CD4-positive, CD25-positive, alpha-beta regulatory T cell (primary cell): ENCODE measurements at regions not wholly inside any gene's neighbourhood (a gene's known extent, or its start where the extent isn't known, plus 50 kb on each side); places are given as distances from the start of the nearest gene placed in this dataset.

Source experiments
- ATAC-seq, 2 donors: fragments of 150-1000 bp; cut with Tn5 transposase; one replicate each; pipeline ENCODE4 v1.10.0; 2021; ENCODE audit warnings: low read depth in 2 of 2, moderate number of reproducible peaks in 2 of 2, moderate library complexity in 1 of 2
- DNase-seq, 3 donors: peaks; one replicate each; pipeline versions ENCODE4 v3.0.0 to v3.0.0-alpha.2; 2012 to 2022; ENCODE audit warnings: mixed read lengths in 1 of 3
- H3K27ac ChIP-seq: one replicate; pipeline ENCODE4 v1.7.0; 2013; ENCODE audit warnings: mild to moderate bottlenecking, low read length; ENCODE audit not compliant: insufficient read depth, poor library complexity, severe bottlenecking
- H3K27me3 ChIP-seq: one replicate; pipeline ENCODE4 v1.7.0; 2013; ENCODE audit warnings: low read length; ENCODE audit not compliant: control insufficient read depth, insufficient read depth
- H3K36me3 ChIP-seq: one replicate; pipeline ENCODE4 v1.7.0; 2013; ENCODE audit warnings: mild to moderate bottlenecking, low read length, moderate library complexity; ENCODE audit not compliant: control insufficient read depth, insufficient read depth
- H3K4me1 ChIP-seq: 2 replicates; pipeline ENCODE4 v1.7.0; 2013; ENCODE audit warnings: mild to moderate bottlenecking, low read length; ENCODE audit not compliant: insufficient read depth, control insufficient read depth, poor library complexity, severe bottlenecking
- H3K4me3 ChIP-seq: one replicate; pipeline ENCODE4 v1.7.0; 2013; ENCODE audit warnings: low read depth, mild to moderate bottlenecking, low read length, moderate library complexity
- H3K9me3 ChIP-seq, 2 experiments: 1 replicate in 1 of 2; 2 replicates in 1 of 2; pipeline ENCODE4 v1.7.0; 2013; ENCODE audit warnings: low read length in 2 of 2, mild to moderate bottlenecking in 1 of 2, moderate library complexity in 1 of 2; ENCODE audit not compliant: control insufficient read depth in 2 of 2
- H3K27ac Mint-ChIP-seq, 3 donors: one replicate each; pipeline ENCODE4 v1.8.0; 2020 to 2022; ENCODE audit warnings: mild to moderate bottlenecking in 3 of 3, mixed read lengths in 3 of 3, moderate library complexity in 2 of 3
- H3K27me3 Mint-ChIP-seq: one replicate; pipeline ENCODE4 v1.8.0; 2022; ENCODE audit warnings: mild to moderate bottlenecking, mixed read lengths
- H3K36me3 Mint-ChIP-seq: one replicate; pipeline ENCODE4 v1.8.0; 2020; ENCODE audit warnings: mixed read lengths
- H3K4me1 Mint-ChIP-seq, 4 donors: one replicate each; pipeline ENCODE4 v1.8.0; 2020 to 2022; ENCODE audit warnings: mixed read lengths in 4 of 4, mild to moderate bottlenecking in 1 of 4
- H3K4me3 Mint-ChIP-seq, 4 donors: one replicate each; pipeline ENCODE4 v1.8.0; 2020 to 2022; ENCODE audit warnings: mild to moderate bottlenecking in 4 of 4, mixed read lengths in 4 of 4, moderate library complexity in 3 of 4
- H3K9me3 Mint-ChIP-seq, 7 donors: one replicate each; pipeline ENCODE4 v1.8.0; 2020 to 2022; ENCODE audit warnings: mixed read lengths in 7 of 7, mild to moderate bottlenecking in 3 of 7, moderate library complexity in 2 of 7

GRCh38 chr10:78450239-78450638, 416.6 kb downstream of the RPS24 start:
- ATAC-seq (no peak), DNase-seq (no peak)
- Histone ChIP-seq H3K27me3 (no peaks in the 10 kb centered on the region), H3K36me3 (no peaks in the 10 kb centered on the region), H3K27ac (no peak overlapping the region), H3K4me3 (no peak overlapping the region), H3K9me3 (no peaks in the 10 kb centered on the region), H3K4me1 (no peaks in the 10 kb centered on the region)
- Mint-ChIP-seq H3K36me3 (no peaks in the 10 kb centered on the region), H3K4me1 (no peaks in the 10 kb centered on the region), H3K27me3 (no peaks in the 10 kb centered on the region), H3K4me3 (no peak overlapping the region), H3K27ac (no peak overlapping the region), H3K9me3 (peaks cover 0 to 5% (median 0%) of the 10 kb centered on the region in 7 donors)

- Mint-ChIP-seq H3K4me1 (no peaks in the 10 kb centered on the region), H3K36me3 (no peaks in the 10 kb centered on the region), H3K4me3 (no peak overlapping the region), H3K27ac (no peak overlapping the region), H3K27me3 (no peaks in the 10 kb centered on the region), H3K9me3 (peaks cover 0 to 5% (median 0%) of the 10 kb centered on the region in 7 donors)
- no peak for DNase-seq
- Histone ChIP-seq H3K27me3 (no peaks in the 10 kb centered on the region), H3K4me3 (no peak overlapping the region), H3K36me3 (no peaks in the 10 kb centered on the region), H3K27ac (no peak overlapping the region), H3K4me1 (no peaks in the 10 kb centered on the region), H3K9me3 (no peaks in the 10 kb centered on the region)
- ATAC-seq = no peak
These were observed 417.3 kb downstream of the RPS24 start for GRCh38 chr10:78450807-78451485.

GRCh38 chr10:78451592-78451991, 417.9 kb downstream of the RPS24 start:
- no peak for ATAC-seq

GRCh38 chr10:78454123-78454645, 420.5 kb downstream of the RPS24 start:
- ATAC-seq = no peak
- H3K4me3 ChIP-seq = no peak overlapping the region
- Mint-ChIP-seq H3K27me3 (no peaks in the 10 kb centered on the region), H3K36me3 (no peaks in the 10 kb centered on the region), H3K27ac (no peak overlapping the region), H3K4me1 (no peaks in the 10 kb centered on the region), H3K4me3 (no peak overlapping the region), H3K9me3 (peaks cover 0 to 3% (median 0%) of the 10 kb centered on the region in 7 donors)
- no peaks in the 10 kb centered on the region for H3K9me3 ChIP-seq
- H3K27ac ChIP-seq = no peak overlapping the region
- H3K36me3 ChIP-seq = no peaks in the 10 kb centered on the region
- no peak for DNase-seq
- H3K4me1 ChIP-seq = no peaks in the 10 kb centered on the region
- H3K27me3 ChIP-seq = no peaks in the 10 kb centered on the region

More at GRCh38 chr10:78451592-78451991, 417.9 kb downstream of the RPS24 start:
- H3K9me3 Mint-ChIP-seq = peaks cover 0 to 5% (median 0%) of the 10 kb centered on the region in 7 donors
- Histone ChIP-seq H3K27me3 (no peaks in the 10 kb centered on the region), H3K9me3 (no peaks in the 10 kb centered on the region), H3K4me1 (no peaks in the 10 kb centered on the region), H3K36me3 (no peaks in the 10 kb centered on the region), H3K4me3 (no peak overlapping the region), H3K27ac (no peak overlapping the region)
- no peak for DNase-seq
- H3K27ac Mint-ChIP-seq = no peak overlapping the region
- no peaks in the 10 kb centered on the region for H3K27me3 Mint-ChIP-seq
- no peaks in the 10 kb centered on the region for H3K4me1 Mint-ChIP-seq
- no peaks in the 10 kb centered on the region for H3K36me3 Mint-ChIP-seq
- H3K4me3 Mint-ChIP-seq = peak overlapping the region in 1 of 4 donors; percentile 52

GRCh38 chr10:78455236-78455635, 421.6 kb downstream of the RPS24 start:
- no peaks in the 10 kb centered on the region for H3K36me3 Mint-ChIP-seq
- Histone ChIP-seq H3K27ac (no peak overlapping the region), H3K9me3 (no peaks in the 10 kb centered on the region), H3K4me3 (no peak overlapping the region), H3K36me3 (no peaks in the 10 kb centered on the region), H3K4me1 (no peaks in the 10 kb centered on the region), H3K27me3 (no peaks in the 10 kb centered on the region)
- H3K9me3 Mint-ChIP-seq = peaks cover 0 to 3% (median 0%) of the 10 kb centered on the region in 7 donors
- H3K27ac Mint-ChIP-seq = no peak overlapping the region
- no peak overlapping the region for H3K4me3 Mint-ChIP-seq
- no peaks in the 10 kb centered on the region for H3K27me3 Mint-ChIP-seq
- DNase-seq = no peak
- ATAC-seq = no peak
- H3K4me1 Mint-ChIP-seq = no peaks in the 10 kb centered on the region

- DNase-seq (no peak), ATAC-seq (no peak)
- H3K27ac Mint-ChIP-seq = no peak overlapping the region
- H3K4me3 Mint-ChIP-seq = no peak overlapping the region
- Histone ChIP-seq H3K4me1 (no peaks in the 10 kb centered on the region), H3K27me3 (no peaks in the 10 kb centered on the region), H3K36me3 (no peaks in the 10 kb centered on the region), H3K9me3 (no peaks in the 10 kb centered on the region), H3K4me3 (no peak overlapping the region), H3K27ac (no peak overlapping the region)
- H3K27me3 Mint-ChIP-seq = no peaks in the 10 kb centered on the region
- no peaks in the 10 kb centered on the region for H3K36me3 Mint-ChIP-seq
- H3K9me3 Mint-ChIP-seq = peaks cover 0 to 3% (median 0%) of the 10 kb centered on the region in 7 donors
- H3K4me1 Mint-ChIP-seq = no peaks in the 10 kb centered on the region
These were observed 422.1 kb downstream of the RPS24 start for GRCh38 chr10:78455811-78456210.

- ATAC-seq = no peak
- H3K27me3 ChIP-seq = no peaks in the 10 kb centered on the region
- H3K4me3 ChIP-seq = no peak overlapping the region
- peaks cover 0 to 3% (median 0%) of the 10 kb centered on the region in 7 donors for H3K9me3 Mint-ChIP-seq
- H3K4me1 Mint-ChIP-seq = no peaks in the 10 kb centered on the region
- no peaks in the 10 kb centered on the region for H3K4me1 ChIP-seq
- H3K9me3 ChIP-seq = no peaks in the 10 kb centered on the region
- no peaks in the 10 kb centered on the region for H3K36me3 ChIP-seq
- H3K27ac Mint-ChIP-seq = no peak overlapping the region
- H3K4me3 Mint-ChIP-seq = no peak overlapping the region
- no peak overlapping the region for H3K27ac ChIP-seq
- no peaks in the 10 kb centered on the region for H3K36me3 Mint-ChIP-seq
- no peaks in the 10 kb centered on the region for H3K27me3 Mint-ChIP-seq
- DNase-seq = no peak
These were observed 423.2 kb downstream of the RPS24 start for GRCh38 chr10:78456649-78457400.
